Right lobe of liver (tissue), 6 donors: ENCODE measurements at regions not wholly inside any gene's neighbourhood (a gene's known extent, or its start where the extent isn't known, plus 50 kb on each side); places are given as distances from the start of the nearest gene placed in this dataset.

ENCODE experiments used
- ATAC-seq, 4 donors: fragments of 200-7000 bp; cut with Tn5 transposase; one replicate each; pipeline ENCODE4 v1.9.1; 2020; ENCODE audit warnings: mild to moderate bottlenecking in 4 of 4, moderate library complexity in 4 of 4
- DNase-seq, 3 donors: peaks; one replicate each; pipeline ENCODE4 v3.0.0-alpha.2; 2020
- H3K27ac ChIP-seq, 3 donors: fragments of 200-600 bp; one replicate each; pipeline ENCODE4 v1.8.0; 2022
- H3K27me3 ChIP-seq, 2 donors: fragments of 200-600 bp; one replicate each; pipeline ENCODE4 v1.8.0; 2022
- H3K36me3 ChIP-seq, 4 donors: fragments of 200-600 bp; sonication (generic) in 1 of 4; one replicate each; pipeline versions ENCODE4 v1.5.1 to v1.8.0; 2017 to 2022; ENCODE audit warnings: control low read depth in 1 of 4
- H3K4me1 ChIP-seq, 4 donors: fragments of 200-600 bp; sonication (generic) in 1 of 4; one replicate each; pipeline versions ENCODE4 v1.5.1 to v1.8.0; 2017 to 2022; ENCODE audit warnings: control low read depth in 1 of 4
- H3K4me3 ChIP-seq, 3 donors: fragments of 200-600 bp; one replicate each; pipeline ENCODE4 v1.8.0; 2022
- H3K9me3 ChIP-seq, 4 donors: fragments of 200-600 bp; sonication (generic) in 1 of 4; one replicate each; pipeline versions ENCODE4 v1.5.1 to v1.8.0; 2017 to 2022; ENCODE audit warnings: control low read depth in 1 of 4
- CTCF ChIP-seq, 4 donors: fragments of 200-600 bp in 3 of 4; fragments of 450-650 bp in 1 of 4; IDR thresholded peaks; one replicate each; pipeline versions ENCODE4 v1.5.1 to v1.8.0; 2016 to 2022; ENCODE audit warnings: antibody characterized with exemption in 4 of 4, mild to moderate bottlenecking in 2 of 4
- POLR2A ChIP-seq: fragments of 450-650 bp; IDR thresholded peaks from one replicate; pipeline ENCODE4 v1.6.1; 2017; ENCODE audit warnings: antibody characterized with exemption, mild to moderate bottlenecking
- WGBS: methylation state at CpG from one replicate; pipeline ENCODE4 v1.1.6; 2018; ENCODE audit warnings: low coverage, low lambda C conversion rate; ENCODE audit not compliant: insufficient coverage; ENCODE audit errors: missing lambda C conversion rate; 5-methylcytosine and 5-hydroxymethylcytosine counted together
- intact Hi-C, 2 donors: fragments of 100-400 bp; cut with DNase I; formaldehyde crosslinking; loops; one replicate each; pipeline versions ENCODE4 v1.11.2 to v1.14.1; 2022
- donor health status: DM: no; HTN: yes; CAD: no.
- donor health status: DM: no; HTN: no; CAD: no.
- donor health status: DM: no; HTN: no; CAD: no.
- donor health status: DM: no; HTN: yes; CAD: no.
- donor health status: DM: no; HTN: yes; CAD: no.

GRCh38 chr10:47140761-47141348 lies 159.1 kb upstream of the GDF10 start:
- TF ChIP-seq POLR2A (no peak), CTCF (IDR thresholded peaks at IDR 0.05) (no peak)
- Histone ChIP-seq H3K27me3 (no peaks in the 10 kb centered on the region), H3K9me3 (no peaks in the 10 kb centered on the region), H3K36me3 (no peaks in the 10 kb centered on the region), H3K27ac (no peak overlapping the region), H3K4me3 (no peak overlapping the region), H3K4me1 (no peaks in the 10 kb centered on the region)
- intact Hi-C loops = no loop called here
- DNase-seq (no peak), ATAC-seq (no peak)
- WGBS = 83% methylated on average over 3 of the region's 6 CpGs

GRCh38 chr10:47141349-47141748 lies 158.6 kb upstream of the GDF10 start:
- Histone ChIP-seq H3K4me3 (no peak overlapping the region), H3K27me3 (no peaks in the 10 kb centered on the region), H3K4me1 (no peaks in the 10 kb centered on the region), H3K27ac (no peak overlapping the region), H3K9me3 (no peaks in the 10 kb centered on the region), H3K36me3 (no peaks in the 10 kb centered on the region)
- DNase-seq (no peak), ATAC-seq (no peak)
- intact Hi-C loops = no loop called here
- TF ChIP-seq POLR2A (no peak), CTCF (IDR thresholded peaks at IDR 0.05) (no peak)
- 100% methylated on average over 2 of the region's 5 CpGs for WGBS

DNA sequence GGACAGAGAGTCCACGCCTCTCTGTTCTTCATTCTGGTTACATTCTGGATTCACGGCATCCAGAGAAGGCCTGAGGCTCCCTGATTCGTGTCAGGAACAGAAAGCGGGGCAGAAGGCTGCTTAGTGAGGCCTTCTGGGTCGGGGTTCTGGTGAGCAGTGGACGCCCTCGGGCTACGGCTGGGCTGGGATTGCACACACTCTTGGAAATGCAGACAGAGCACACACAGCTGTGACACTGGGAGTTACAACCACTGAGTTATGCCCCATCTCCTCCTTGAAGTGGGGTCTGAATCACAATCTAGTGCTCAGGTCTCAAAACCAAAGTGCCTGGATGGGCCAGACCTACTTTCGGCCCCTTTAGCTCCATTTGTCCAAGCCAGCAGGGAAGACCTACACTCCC lies 156.9 kb upstream of the GDF10 start:
- TF ChIP-seq CTCF (IDR thresholded peaks at IDR 0.05) (no peak), POLR2A (no peak)
- H3K4me3 ChIP-seq = no peak overlapping the region
- H3K27me3 ChIP-seq = no peaks in the 10 kb centered on the region
- ATAC-seq (no peak), DNase-seq (no peak)
- H3K9me3 ChIP-seq = no peaks in the 10 kb centered on the region
- intact Hi-C loops = no loop called here
- H3K4me1 ChIP-seq = no peaks in the 10 kb centered on the region
- H3K27ac ChIP-seq = no peak overlapping the region
- WGBS = 69% methylated on average over 6 of the region's 9 CpGs
- no peaks in the 10 kb centered on the region for H3K36me3 ChIP-seq

- DNase-seq = no peak
- Histone ChIP-seq H3K27me3 (no peaks in the 10 kb centered on the region), H3K36me3 (no peaks in the 10 kb centered on the region), H3K4me3 (no peak overlapping the region), H3K27ac (no peak overlapping the region), H3K4me1 (no peaks in the 10 kb centered on the region), H3K9me3 (no peaks in the 10 kb centered on the region)
- no peak for ATAC-seq
- no peak for TF ChIP-seq POLR2A
- TF ChIP-seq CTCF (IDR thresholded peaks at IDR 0.05) = no peak
- no CpG with 5 or more reads among the region's 1 CpG for WGBS
- intact Hi-C loops = no loop called here
Observed at GRCh38 chr10:47143473-47143872, 156.5 kb upstream of the GDF10 start.

DNA sequence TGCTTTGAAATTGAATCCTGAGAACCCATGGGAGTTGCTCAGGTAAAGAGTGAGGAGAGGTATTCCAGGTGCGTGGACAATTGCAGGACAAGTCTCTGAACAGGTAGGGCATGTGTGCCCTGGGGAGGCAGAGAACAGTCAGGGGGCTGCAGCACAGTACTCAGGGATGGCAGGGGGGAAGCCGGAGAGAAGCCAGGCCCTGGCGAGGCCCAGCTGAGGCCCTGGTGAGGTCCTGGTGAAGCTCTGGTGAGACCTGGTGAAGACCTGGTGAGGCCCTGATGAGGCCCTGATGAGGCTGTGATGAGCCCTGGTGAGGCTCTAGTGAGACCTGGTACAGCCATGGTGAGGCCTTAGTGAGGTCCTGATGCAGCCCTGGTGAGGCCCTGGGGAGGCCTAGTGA lies 155.5 kb upstream of the GDF10 start:
- H3K27ac ChIP-seq = no peak overlapping the region
- no peak overlapping the region for H3K4me3 ChIP-seq
- TF ChIP-seq CTCF (IDR thresholded peaks at IDR 0.05) (no peak), POLR2A (no peak)
- no peaks in the 10 kb centered on the region for H3K36me3 ChIP-seq
- ATAC-seq (peak in 1 of 4 donors; percentile 27), DNase-seq (no peak)
- H3K27me3 ChIP-seq = no peaks in the 10 kb centered on the region
- H3K9me3 ChIP-seq = no peaks in the 10 kb centered on the region
- intact Hi-C loops = no loop called here
- H3K4me1 ChIP-seq = no peaks in the 10 kb centered on the region
- WGBS = 56% methylated on average over 1 of the region's 3 CpGs
